H54 (cell line): ENCODE measurements at regions not wholly inside any gene's neighbourhood (a gene's known extent, or its start where the extent isn't known, plus 50 kb on each side); places are given as distances from the start of the nearest gene placed in this dataset.
"Not testable (repeated sequence)": the region's sequence is repeated elsewhere in the genome, so short reads cannot be mapped to it uniquely, and the experiment has no call there.

Experiments used
- DNase-seq: peaks from one replicate; pipeline ENCODE4 v3.0.0; 2011; ENCODE audit warnings: low spot score, mixed read lengths; ENCODE audit not compliant: insufficient read length
- FAIRE-seq: peaks from 3 replicates; lab custom pipeline; 2011; peaks lifted over from hg19 to GRCh38; lab: Jason Lieb, UNC
- POLR2A ChIP-seq: IDR thresholded peaks from 2 replicates; pipeline ENCODE4 v1.6.1; 2011; ENCODE audit warnings: low read depth, mild to moderate bottlenecking, low read length

DNA sequence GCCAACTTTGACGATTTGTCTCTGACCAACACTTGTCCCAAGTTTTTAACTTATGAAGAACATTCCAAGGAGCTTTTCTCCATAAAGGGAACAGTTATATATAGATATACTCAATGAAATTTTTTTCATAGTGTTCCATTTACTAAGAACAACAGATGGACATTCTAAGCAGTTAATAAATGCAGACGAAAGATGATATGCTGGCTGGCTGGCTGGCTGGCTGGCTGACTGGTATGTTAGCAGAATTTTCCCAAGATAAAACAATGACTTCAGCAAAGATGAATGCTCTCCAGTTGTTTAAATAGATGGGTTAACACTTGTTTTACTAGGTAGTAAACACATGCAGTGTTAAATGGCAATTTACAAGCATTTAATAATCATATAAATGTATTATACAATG, 62.2 kb downstream of the SPANXN3 start:
- TF ChIP-seq POLR2A, result no peak
- no peak for FAIRE-seq
- DNase-seq, result no peak

- no peak for FAIRE-seq
- no peak for TF ChIP-seq POLR2A
- no peak for DNase-seq
Measured at GRCh38 chrX:143437439-143437838, 79.8 kb downstream of the SPANXN3 start.

DNA sequence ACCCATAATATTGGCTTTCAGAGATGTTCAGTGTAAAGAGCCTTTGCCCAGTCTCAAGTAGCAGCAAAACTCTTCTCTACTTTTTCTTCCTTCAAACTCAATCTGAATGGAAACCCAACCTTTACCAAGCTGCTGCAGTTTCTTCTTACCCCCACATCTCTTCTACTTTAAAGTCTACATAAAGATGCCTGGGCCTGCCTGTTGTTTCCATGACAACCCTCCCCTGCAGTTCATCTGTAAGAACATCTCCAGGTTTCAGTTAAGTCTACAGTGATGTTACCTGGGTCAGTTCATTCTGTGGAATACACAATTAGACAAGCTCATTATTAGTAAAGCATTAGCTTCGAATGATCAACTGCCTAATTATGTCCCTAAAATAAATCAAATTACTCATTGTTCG, 81.4 kb downstream of the SPANXN3 start:
- FAIRE-seq, result no peak
- no peak for TF ChIP-seq POLR2A
- no peak for DNase-seq

DNA sequence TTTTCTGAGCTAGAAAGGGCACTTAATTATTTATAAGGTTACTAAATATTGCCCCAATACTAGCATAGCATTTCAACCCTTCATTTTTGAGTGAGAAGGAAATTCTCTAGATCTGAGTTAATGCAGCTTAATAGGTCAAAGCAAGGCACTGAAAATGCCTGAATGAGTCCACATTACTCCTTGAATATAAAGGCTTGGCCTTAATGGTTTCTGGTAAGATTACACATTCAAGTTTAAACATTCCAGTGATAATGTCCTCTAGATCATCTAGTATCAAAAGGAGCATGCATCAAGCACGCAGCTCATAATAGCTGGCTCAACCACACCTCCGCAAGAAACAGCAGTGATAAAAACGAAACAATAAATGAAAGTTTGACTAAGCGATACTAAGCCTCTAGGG, 87.5 kb downstream of the SPANXN3 start:
- TF ChIP-seq POLR2A, result no peak
- FAIRE-seq, result no peak
- DNase-seq, result no peak

DNA sequence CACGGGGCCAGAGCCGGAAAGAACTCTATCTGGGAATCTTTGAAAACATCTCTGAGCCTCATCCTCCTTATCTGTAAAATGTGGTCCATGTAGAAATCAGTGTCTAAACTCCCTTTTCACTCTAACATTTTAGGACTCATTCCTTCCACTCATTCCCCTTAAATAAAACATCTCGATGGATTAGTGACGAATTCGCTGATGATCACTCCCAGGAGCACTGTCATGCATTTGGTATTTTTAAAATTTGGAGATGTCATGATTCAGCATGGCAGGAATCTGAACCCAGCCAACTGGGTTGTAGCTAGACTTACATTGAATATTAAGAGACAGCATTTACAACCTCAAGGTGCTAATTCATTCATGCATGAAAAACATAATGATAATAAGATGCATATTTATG, 88.1 kb downstream of the SPANXN3 start:
- no peak for TF ChIP-seq POLR2A
- DNase-seq (peak; percentile 5), FAIRE-seq (peak; percentile 52)

DNA sequence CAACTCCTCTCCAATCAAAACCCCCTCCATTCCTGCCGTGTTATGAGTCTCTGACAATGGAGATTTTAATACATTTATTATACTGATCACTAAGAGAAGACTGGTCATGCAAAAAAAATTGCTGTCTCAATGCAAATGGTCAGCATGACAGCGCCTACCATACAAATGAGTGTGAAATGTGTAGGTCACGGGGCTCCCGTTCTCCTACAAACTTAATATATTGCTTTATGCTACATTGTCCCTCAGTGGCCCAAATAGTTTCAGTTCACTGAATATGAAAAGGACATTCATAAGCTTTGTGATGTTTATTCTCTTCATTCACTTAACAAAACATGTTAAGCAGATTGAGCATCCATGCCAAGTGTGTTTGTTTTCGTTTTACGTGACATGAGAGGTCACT, 116.1 kb downstream of the SPANXN3 start:
- DNase-seq, result no peak

DNA sequence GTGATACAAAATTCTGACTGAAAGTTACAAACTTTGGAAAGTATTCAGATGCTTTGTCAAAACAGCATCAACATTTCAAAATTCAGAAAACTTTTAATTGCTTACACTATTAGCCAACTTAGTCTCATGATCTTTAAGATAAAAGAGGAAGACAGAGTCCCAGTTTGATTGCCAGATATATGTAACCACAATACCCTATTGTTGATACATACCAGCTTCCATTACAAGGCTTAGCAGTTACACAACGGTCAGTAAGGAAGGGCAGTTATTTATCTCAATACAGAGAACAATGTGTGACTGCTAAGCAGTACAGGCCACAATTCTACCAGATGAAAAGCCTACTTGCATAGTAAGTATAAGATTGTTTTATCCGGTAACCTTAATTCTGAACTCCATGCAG, 138.4 kb downstream of the SPANXN3 start:
- FAIRE-seq, result no peak

More for the DNA sequence above, 116.1 kb downstream of the SPANXN3 start:
- no peak for TF ChIP-seq POLR2A
- FAIRE-seq, result no peak

DNA sequence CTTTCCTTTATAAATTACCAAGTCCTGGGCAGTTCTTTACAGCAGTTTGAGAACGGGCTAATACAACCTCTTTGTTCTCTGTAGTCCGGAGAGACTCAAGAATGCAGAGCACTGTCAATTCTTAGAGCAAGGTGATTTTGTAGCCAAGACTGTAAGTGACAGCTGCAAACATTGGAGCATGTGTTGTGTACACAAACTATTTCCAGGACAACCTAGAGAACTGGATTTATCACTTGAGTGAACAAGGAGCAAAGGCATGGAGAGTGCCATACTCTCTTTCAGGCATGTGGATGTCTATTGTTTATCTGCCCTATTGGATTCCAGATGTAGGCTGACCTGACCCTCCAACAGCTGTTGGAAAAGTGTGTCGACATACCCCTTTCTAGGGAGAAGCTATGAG, 153.9 kb downstream of the SPANXN3 start:
- TF ChIP-seq POLR2A, result no peak
- no peak for FAIRE-seq
- DNase-seq, result no peak

More for the DNA sequence above, 138.4 kb downstream of the SPANXN3 start:
- DNase-seq, result no peak
- no peak for TF ChIP-seq POLR2A

DNA sequence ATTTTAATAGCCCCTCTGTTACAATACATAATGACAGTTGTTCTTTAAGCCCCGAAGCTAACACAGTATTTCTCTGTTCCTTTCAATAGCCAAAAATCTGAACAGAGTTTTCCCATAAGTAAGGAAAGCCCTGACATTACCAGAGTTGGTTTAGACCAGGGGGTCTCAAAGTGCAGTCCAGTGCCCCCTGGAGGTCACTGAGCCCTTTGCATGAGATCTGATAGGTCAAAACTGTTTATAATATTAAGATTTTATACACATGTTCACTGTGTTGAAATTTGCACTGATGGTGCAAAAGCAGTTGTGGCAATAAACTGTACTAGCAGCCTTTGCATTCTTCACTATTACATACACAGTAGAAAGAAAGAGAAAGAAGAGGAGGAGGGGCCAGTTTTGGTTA, 177.1 kb downstream of the SPANXN3 start:
- DNase-seq, result no peak
- no peak for FAIRE-seq
- TF ChIP-seq POLR2A, result no peak

DNA sequence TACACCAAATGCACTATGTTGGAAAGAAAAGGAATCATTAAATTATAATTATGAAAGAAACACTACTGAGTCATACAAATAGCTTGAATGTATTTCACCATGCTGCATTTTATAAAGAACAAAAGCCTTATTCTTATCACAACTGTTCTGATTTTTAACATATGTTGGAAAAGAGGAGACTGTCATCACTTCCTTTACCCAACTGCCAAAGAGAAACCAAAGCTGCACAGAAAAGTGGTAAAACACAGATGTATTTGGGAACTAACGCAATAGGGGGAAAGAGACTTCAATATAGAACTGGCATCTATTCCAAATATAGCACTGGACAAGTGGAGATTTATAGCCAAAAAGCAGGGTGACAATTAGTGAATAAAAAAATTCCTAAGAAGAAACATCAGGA, 181.0 kb downstream of the SPANXN3 start:
- DNase-seq, result no peak
- TF ChIP-seq POLR2A, result no peak
- no peak for FAIRE-seq

DNA sequence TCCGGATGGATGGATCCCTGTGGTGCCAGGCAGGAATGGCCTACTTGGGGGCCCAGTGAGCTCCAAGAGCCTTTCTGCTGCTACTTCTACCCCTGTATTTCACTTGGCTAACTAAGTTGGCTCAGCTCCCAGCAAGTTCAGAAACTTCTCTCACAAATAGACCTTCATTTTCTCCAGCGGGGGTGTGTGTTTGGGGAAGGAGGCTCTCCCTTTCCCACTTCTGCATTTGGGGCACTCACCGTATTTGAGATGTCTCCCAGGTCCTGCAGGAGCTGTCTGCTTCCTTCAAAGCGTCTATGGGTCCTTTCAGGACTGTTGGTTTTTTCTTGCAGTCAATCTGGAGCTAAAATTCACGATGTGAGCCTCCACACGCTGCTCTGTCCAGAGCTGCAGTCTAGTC, 197.7 kb downstream of the SPANXN3 start:
- FAIRE-seq (no peak), DNase-seq (no peak)
- no peak for TF ChIP-seq POLR2A

DNA sequence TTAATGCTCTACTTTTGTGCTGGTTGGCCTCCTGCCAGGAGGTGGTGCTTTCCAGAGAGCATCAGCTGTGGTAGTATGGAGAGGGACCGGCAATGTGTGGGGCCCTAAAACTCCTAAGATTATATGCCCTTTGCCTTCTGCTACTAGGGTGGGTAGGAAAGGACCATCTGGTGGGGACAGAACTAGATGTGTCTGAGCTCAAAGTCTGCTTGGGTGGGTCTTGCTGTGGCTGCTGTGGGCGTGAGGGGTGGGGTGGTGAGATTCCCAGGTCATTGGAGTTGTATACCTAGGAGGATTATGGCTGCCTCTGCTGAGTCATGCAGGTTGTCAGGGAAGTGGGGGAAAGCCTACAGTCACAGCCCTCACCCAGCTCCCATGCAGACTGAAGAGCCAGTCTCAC, 198.4 kb downstream of the SPANXN3 start:
- not testable (repeated sequence) for FAIRE-seq, DNase-seq

DNA sequence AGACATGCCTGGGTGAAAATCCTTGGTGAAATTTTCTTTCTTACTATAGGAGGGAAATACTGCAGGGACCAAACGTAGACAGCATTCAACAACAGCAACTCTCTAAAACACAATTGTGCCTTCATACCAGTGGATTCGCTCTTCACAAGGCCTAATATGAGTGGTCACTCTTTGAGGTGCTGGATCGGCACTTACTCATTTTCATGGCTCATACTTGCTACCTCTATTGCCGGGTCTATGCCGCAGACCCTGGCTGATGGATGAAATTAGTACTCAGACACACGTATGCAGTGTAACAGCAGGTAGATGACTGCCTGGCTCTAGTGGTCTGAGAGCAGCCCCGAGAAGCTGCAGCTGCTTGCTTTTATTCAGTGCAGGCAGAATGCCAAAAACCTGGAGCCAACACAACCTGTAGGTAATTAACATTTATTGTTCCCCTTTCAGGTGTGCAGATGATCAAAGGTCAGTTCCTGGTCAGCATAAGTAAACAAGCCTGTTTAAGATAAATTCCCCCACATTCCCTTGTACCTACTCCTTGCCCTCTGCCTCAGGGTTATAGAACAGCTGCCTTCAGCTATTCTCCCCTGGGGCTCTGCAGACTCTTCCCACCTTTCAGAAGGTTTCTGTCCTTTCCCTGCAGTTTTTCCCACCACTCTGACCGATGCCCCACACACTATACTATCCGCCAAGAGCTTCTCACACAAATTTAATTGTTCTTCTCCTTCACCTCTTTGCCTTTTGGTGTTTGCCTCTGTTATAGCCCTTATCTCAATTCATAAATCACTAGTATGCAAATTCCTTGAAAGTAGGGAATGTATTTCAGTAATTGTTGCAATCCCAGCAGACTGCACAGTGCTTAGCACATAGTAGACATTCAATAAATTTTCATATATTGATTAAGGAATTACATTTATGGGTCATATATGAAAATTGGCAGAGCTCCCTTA, 210.0 kb downstream of the SPANXN3 start:
- no peak for FAIRE-seq
- TF ChIP-seq POLR2A, result no peak
- DNase-seq, result no peak

DNA sequence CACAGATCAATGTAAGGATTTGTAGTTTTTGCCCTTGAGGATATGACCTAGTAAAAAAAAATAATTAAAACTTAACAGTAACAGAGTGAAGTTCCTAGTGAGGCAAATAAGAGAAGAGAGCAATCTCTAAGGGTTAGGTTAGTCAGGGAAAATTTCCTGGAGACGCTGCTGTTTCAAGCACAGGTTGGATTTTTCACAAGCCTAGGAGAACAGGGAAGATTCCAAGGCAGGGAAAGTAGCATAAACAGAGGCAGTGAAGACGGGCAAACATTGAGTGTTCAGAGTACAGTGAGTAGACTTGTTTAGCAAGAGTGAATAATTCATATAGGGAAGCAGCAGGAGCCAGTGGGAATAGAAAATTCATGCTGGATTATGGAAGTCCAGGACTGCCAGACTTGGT, 212.8 kb downstream of the SPANXN3 start:
- DNase-seq (no peak), FAIRE-seq (no peak)
- TF ChIP-seq POLR2A, result no peak

DNA sequence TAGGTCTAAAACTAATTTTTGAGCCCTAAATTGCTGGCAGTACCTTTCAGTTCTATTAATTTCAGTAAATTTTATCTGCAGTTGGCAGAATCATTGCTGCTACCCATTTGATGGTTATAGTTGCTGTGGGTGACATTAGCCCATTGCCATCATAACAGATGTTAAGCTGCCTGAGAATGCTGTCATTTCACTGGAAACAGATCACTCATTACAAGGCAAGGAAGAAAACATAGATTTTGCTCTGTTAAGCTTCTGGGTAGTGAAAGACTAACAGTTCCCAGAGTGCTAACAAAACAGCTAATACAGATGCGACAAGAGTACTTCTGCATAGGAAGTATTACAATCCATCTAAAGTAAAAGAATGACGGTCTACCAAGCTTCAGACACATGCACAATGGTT, 213.2 kb downstream of the SPANXN3 start:
- DNase-seq (no peak), FAIRE-seq (no peak)
- TF ChIP-seq POLR2A, result no peak
